ENCODE measurements at regions not wholly inside any gene's neighbourhood (a gene's known extent, or its start where the extent isn't known, plus 50 kb on each side); places are given as distances from the start of the nearest gene placed in this dataset.

DNA sequence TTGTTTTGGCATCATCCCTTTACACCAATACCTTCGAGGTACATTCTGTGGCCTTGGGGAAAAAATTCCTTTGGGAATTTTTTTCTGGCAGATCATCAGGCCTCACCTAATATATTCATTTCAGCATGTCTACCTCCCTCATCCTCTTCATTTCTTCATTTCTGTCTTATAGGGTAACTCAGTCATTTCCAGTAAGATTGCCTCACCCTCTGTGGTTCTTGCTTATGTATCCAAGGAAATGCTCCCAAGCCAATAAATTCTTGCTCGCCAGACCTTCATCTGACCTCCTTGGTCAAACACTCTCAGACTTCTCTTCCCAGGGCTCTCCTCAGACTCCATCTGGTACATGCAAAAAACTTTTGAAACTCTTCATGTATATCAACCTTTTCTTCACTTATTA, 265.6 kb downstream of the TMX3 start:
- TF ChIP-seq, protein P1, sequence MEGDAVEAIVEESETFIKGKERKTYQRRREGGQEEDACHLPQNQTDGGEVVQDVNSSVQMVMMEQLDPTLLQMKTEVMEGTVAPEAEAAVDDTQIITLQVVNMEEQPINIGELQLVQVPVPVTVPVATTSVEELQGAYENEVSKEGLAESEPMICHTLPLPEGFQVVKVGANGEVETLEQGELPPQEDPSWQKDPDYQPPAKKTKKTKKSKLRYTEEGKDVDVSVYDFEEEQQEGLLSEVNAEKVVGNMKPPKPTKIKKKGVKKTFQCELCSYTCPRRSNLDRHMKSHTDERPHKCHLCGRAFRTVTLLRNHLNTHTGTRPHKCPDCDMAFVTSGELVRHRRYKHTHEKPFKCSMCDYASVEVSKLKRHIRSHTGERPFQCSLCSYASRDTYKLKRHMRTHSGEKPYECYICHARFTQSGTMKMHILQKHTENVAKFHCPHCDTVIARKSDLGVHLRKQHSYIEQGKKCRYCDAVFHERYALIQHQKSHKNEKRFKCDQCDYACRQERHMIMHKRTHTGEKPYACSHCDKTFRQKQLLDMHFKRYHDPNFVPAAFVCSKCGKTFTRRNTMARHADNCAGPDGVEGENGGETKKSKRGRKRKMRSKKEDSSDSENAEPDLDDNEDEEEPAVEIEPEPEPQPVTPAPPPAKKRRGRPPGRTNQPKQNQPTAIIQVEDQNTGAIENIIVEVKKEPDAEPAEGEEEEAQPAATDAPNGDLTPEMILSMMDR (IDR thresholded peaks at IDR 0.05) = no peak
- no peak for TF ChIP-seq EP300 (IDR thresholded peaks at IDR 0.05)
- TF ChIP-seq POLR2AphosphoS5 (IDR thresholded peaks at IDR 0.05) = no peak
